ENCODE measurements at regions not wholly inside any gene's neighbourhood (a gene's known extent, or its start where the extent isn't known, plus 50 kb on each side); places are given as distances from the start of the nearest gene placed in this dataset.

DNA sequence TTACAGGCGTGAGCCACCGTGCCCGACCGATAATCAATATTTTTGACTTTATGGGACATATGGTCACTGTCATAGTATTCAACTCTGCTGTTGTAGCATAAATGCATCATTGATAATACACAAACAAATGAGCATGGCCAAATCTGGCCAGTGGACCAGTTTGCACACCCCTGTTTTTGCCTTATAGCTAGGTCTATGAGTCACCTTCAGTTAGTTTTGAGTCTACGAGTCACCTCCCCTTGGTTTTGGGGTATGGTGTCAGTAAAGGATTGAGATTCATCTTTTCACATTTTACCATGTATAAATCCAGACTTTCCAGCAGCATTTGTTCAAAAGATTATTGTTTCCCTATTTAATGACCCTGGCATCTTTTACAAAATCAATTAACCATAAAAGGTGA is 362.5 kb upstream of the NRP1 start:
- no peak for TF ChIP-seq CTCF (conservative IDR thresholded peaks at IDR 0.05)
- Mint-ChIP-seq H3K4me1 (peaks cover 16 to 22% of the 10 kb centered on the region in 2 experiments), H3K4me3 (no peak overlapping the region), H3K9me3 (peaks cover 27 to 34% of the 10 kb centered on the region in 2 experiments), H3K36me3 (ENCODE audit: insufficient read depth in 1 of 3, low read depth in 3 of 3) (peaks cover 21 to 55% (median 32%) of the 10 kb centered on the region in 3 experiments), H3K27me3 (ENCODE audit: low read depth) (no peaks in the 10 kb centered on the region), H3K27ac (no peak overlapping the region; a peak in 1 of 7 replicates)
- H3K79me1 ChIP-seq (ENCODE audit: insufficient read depth, low read depth, low read length, poor library complexity, severe bottlenecking): no peaks in the 10 kb centered on the region
- no peak overlapping the region for H4K91ac ChIP-seq (ENCODE audit: insufficient read length, low read depth, low read length)
- H3K4me2 ChIP-seq (ENCODE audit: insufficient read depth, insufficient read length, low read length): no peak overlapping the region
- no peak overlapping the region for H3K56ac ChIP-seq (ENCODE audit: insufficient read length, low read depth, low read length)
- no peak overlapping the region for H2BK20ac ChIP-seq (ENCODE audit: low read depth, low read length, poor library complexity, severe bottlenecking)
- no peak overlapping the region for H2AFZ ChIP-seq (ENCODE audit: low read length)
- no peak overlapping the region for H3K23ac ChIP-seq (ENCODE audit: insufficient read length, low read depth, low read length)
- H3K4ac ChIP-seq (ENCODE audit: low read depth, low read length): no peak overlapping the region
- no peak overlapping the region for H3K9ac ChIP-seq (ENCODE audit: extremely low read depth, insufficient read length, low read length)
- no peaks in the 10 kb centered on the region for H3K23me2 ChIP-seq (ENCODE audit: insufficient read length, low read depth, low read length, poor library complexity, severe bottlenecking)
- no peak overlapping the region for H3K14ac ChIP-seq (ENCODE audit: insufficient read depth, low read length)
- WGBS (ENCODE audit: extremely low coverage, insufficient read length, low lambda C conversion rate): no CpG with 5 or more reads among the region's 5 CpGs
- no peak overlapping the region for H2BK12ac ChIP-seq (ENCODE audit: insufficient read length, low read depth, low read length)
- H3K4me1 ChIP-seq (ENCODE audit: insufficient read depth, low read length): no peaks in the 10 kb centered on the region; the same call in 1 of the 2 replicates
- no peak overlapping the region for H2BK5ac ChIP-seq (ENCODE audit: insufficient read length, low read length)
- no peak overlapping the region for H3K27ac ChIP-seq (ENCODE audit: insufficient read length, low read depth, low read length)
- H2BK15ac ChIP-seq (ENCODE audit: low read depth, low read length): no peak overlapping the region
- no peak overlapping the region for H4K8ac ChIP-seq (replicated peaks; ENCODE audit: insufficient read length, low read depth, low read length)
- H3K79me2 ChIP-seq (ENCODE audit: insufficient read depth, low read length): no peaks in the 10 kb centered on the region
- no peak overlapping the region for H2AK5ac ChIP-seq (ENCODE audit: insufficient read length, low read length)
- no peak overlapping the region for H3K18ac ChIP-seq (ENCODE audit: insufficient read length, low read depth, low read length)
- no peaks in the 10 kb centered on the region for H3K9me3 ChIP-seq (ENCODE audit: control insufficient read depth, low read depth, low read length)
- no peaks in the 10 kb centered on the region for H3K27me3 ChIP-seq (ENCODE audit: insufficient read depth, low read length)
- no peaks in the 10 kb centered on the region for H4K20me1 ChIP-seq (ENCODE audit: control insufficient read depth, insufficient read depth, insufficient read length)
- no peak overlapping the region for H2BK120ac ChIP-seq (ENCODE audit: low read depth, low read length, poor library complexity, severe bottlenecking)
- H4K5ac ChIP-seq (ENCODE audit: insufficient read length, low read depth, low read length): no peak overlapping the region
- H3T11ph ChIP-seq (ENCODE audit: low read length): no peak overlapping the region
- DNase-seq: no peak

Data from H9 (cell line).